HFF-Myc (cell line): ENCODE measurements at regions not wholly inside any gene's neighbourhood (a gene's known extent, or its start where the extent isn't known, plus 50 kb on each side); places are given as distances from the start of the nearest gene placed in this dataset.

Experiments
- DNase-seq: peaks from one replicate; pipeline ENCODE4 v3.0.0-alpha.2; 2011; ENCODE audit warnings: low read depth; ENCODE audit errors: extremely low read depth
- H3K4me3 ChIP-seq: replicated peaks from 2 replicates; pipeline ENCODE4 v1.5.1; 2011; ENCODE audit warnings: low read depth, mild to moderate bottlenecking, control low read depth, low read length
- TF ChIP-seq, protein P1 (sequence below): IDR thresholded peaks from 2 replicates; pipeline ENCODE4 v1.5.1; 2012; ENCODE audit warnings: mild to moderate bottlenecking, low read depth, low read length, control low read depth; ENCODE audit errors: missing control alignments

DNA sequence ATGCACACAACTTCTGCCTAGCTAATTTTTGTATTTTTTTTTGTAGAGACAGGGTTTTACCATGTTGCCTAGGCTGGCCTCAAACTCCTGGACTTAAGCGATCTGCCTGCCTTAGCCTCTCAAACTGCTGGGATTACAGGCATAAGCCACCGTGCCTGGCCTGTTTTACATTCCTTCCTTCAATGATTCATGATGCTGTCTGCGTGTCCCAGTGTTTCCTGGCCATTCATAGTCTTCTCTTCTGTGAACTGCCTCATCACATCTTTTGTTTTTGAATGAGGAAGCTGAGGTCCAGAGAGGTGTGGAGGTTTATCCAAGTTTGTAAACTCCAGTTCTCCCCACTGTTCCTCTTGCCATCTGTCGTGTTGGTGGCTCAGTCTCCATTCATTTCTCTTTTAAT lies 64.5 kb upstream of the MED9 start:
- no peak overlapping the region for H3K4me3 ChIP-seq
- TF ChIP-seq, protein P1, sequence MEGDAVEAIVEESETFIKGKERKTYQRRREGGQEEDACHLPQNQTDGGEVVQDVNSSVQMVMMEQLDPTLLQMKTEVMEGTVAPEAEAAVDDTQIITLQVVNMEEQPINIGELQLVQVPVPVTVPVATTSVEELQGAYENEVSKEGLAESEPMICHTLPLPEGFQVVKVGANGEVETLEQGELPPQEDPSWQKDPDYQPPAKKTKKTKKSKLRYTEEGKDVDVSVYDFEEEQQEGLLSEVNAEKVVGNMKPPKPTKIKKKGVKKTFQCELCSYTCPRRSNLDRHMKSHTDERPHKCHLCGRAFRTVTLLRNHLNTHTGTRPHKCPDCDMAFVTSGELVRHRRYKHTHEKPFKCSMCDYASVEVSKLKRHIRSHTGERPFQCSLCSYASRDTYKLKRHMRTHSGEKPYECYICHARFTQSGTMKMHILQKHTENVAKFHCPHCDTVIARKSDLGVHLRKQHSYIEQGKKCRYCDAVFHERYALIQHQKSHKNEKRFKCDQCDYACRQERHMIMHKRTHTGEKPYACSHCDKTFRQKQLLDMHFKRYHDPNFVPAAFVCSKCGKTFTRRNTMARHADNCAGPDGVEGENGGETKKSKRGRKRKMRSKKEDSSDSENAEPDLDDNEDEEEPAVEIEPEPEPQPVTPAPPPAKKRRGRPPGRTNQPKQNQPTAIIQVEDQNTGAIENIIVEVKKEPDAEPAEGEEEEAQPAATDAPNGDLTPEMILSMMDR, result no peak
- no peak for DNase-seq

DNA sequence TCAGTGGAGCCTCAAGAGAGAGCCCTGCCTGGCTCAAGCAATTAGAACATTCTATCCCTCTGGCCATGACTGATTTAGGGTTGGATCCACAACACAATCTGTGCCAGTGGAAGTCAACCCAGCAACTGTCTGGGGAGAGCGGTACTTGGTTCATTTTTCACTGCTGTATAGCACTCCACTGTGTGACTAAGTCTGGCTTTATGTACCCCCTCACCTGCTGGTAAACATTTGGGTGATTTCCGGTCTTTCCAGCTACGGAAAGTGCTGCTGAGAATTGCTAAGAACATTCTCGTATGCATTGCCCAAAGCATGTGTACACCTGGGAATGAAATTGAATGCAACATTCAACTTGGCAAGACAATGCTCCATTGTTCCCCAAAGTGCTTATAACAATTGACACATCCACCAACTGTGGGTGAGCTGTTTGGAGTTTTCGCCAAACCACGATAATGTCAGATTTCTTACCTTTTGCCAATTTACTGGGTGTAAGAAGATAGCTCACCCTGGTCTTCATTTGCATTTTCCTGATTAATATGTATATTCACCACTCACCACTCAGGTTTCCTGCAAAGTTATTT lies 63.5 kb upstream of the MED9 start:
- no peak for DNase-seq
- TF ChIP-seq, protein P1, result no peak
- no peak overlapping the region for H3K4me3 ChIP-seq

DNA sequence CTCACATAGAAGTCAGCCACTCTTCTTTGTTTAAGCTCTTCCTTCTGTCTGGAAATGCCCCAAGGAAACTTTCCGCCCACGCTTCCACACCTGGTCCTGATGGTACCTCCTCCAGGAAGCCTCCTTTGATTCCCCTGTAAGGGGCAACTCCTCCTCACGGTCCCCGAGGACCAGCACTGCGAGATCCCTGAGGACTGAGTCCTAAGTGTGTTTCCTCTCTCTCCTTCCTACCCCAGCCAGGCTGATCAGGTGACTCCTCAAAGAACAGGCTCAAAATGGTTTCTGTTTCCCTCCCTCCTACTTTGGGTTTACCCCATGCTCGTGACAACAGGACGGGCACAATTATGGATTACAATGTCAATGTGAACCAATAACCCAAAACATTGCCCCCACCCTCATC lies 63.0 kb upstream of the MED9 start:
- no peak for DNase-seq
- TF ChIP-seq, protein P1, result no peak
- no peak overlapping the region for H3K4me3 ChIP-seq

DNA sequence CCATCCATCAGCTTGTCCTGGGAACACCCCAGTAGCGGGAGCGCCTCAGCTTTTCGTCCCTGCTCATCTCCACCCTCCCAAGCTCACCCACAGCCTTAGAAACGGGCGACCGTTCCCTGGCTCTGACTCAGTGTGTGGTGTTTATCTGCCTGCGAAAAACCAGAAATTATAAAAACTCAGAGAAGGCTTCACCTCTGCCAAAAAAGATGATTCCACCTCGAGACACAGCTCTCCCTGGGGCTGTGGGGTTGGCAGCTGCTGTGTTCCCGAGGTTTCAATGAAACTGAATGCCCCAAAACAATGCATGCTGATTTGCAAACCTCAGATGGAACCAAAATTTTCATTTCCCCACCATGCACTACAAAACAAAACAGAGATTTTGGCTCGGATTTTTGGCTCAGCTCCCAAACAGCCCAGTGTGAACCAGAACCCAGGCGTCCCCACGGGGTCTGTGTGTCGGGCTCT lies 62.4 kb upstream of the MED9 start:
- TF ChIP-seq, protein P1, result no peak
- no peak overlapping the region for H3K4me3 ChIP-seq
- DNase-seq, result no peak

DNA sequence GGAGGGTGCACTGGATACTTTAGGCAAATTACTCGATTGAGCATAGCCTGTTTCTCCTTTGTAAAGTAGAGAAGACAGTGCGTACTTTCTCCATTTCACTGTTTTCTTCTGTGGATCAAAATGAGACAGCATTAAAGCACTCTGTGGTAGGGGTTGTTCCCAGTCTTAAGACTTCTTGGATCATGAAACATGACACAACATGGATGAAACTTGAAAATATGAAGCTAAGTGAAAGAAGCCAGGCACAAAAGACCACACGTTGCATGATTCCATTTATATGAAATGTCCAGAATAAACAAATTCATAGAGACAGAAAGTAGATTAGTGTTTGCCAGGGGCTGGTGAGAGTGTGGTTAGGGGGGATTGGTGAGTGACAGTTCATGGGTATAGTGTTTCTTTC lies 61.8 kb upstream of the MED9 start:
- no peak for DNase-seq
- no peak overlapping the region for H3K4me3 ChIP-seq
- TF ChIP-seq, protein P1, result no peak

DNA sequence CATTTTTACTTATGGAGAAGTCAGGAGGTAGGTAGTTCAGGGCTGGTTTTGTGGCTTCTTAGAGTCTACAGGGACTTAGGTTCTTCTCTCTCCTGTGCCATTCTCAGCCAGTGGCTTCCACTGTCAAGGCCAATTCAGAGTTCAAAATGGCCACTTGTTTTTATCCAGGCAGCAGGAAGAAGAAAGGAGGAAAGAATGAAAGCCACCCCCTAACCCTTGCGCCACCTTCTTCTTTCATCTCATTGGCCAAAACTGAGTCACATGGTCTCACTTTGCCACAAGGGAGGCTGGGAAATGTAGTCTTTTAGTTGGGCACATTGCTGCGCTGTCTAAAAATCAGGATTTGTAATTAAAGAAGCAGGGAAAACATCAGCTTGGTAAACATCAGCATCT lies 60.8 kb upstream of the MED9 start:
- no peak for DNase-seq
- no peak overlapping the region for H3K4me3 ChIP-seq
- TF ChIP-seq, protein P1, result no peak
